Activated CD4-positive, alpha-beta T cell treated with anti-CD3 and anti-CD28 coated beads for 48 hours (primary cell): ENCODE measurements at regions not wholly inside any gene's neighbourhood (a gene's known extent, or its start where the extent isn't known, plus 50 kb on each side); places are given as distances from the start of the nearest gene placed in this dataset.

Source experiments
- DNase-seq: peaks from one replicate; pipeline ENCODE4 v3.0.0-alpha.2; 2020

DNA sequence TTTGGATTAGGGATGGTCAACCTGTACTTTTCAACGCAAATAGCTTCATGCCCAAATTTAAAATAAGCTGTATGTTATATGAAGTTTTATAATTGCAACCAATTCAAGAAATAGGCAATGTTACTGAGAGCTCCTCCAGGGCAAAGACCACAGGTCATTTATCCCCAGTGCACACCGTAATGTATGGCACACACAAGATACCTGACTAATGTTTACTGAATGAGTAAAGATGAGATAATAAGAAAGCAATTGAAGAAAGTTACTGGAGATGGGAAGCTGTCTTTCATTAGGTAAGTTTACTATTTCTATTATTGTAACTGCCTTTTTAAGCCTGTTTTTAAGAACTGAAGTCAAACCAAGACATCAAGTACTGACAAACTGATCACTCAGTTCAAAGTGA, 184.5 kb upstream of the VRK2 start:
- DNase-seq: no peak

DNA sequence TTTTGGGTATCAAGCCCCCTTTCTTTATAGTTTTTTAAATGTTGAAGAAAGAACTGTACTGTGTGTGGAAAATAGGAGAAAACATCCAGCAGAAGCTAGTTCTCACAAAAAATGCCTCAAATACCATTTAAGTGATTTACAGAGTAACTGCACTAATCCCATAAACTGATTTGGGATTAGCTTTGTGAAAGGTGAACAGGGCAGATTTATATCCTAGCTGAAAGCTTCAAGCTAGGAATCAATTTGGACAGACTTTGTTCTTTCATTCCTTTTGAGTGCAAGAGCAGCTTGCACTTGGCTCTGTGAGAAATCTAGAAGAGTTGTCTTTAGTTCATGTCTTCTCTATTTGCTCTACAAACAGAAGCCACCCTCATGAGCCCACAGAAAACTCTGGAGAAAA, 183.9 kb upstream of the VRK2 start:
- no peak for DNase-seq

DNA sequence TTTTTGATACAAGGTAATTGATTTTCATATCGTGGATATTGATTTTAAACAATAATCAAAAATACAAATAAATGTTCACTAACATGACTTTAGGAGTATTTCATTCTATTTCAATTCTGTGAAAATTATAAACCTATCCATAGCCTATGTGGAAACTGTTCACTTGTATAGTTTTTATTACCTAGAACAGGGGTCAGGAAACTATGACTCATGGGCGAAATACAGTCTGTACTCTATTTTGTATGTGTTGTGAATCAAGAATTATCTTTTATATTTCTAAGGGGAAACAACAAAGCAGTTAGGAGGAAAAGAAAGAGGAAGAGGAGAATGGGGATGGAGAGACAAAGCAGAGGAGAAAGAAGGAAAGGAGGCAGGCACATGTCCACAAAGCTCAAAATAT, 181.7 kb upstream of the VRK2 start:
- no peak for DNase-seq

DNA sequence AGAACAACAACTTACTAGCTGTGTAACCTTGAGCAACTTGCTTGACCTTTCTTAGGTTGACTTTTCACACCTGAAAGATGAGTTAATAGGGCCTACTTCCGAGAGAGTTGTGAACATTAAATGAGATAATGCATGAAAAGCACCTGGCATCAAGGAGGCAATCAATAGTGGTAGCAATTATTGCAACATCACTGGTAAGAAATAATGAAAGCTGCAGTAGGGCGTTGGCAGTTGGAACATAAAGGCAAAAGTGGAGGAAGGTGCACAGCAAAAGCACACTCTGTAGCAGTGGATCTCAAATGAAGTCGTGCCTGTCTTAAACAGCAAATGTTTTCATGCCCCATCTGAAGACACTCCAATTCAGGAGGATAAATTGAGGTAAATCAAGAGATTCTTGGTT, 178.9 kb upstream of the VRK2 start:
- no peak for DNase-seq

DNA sequence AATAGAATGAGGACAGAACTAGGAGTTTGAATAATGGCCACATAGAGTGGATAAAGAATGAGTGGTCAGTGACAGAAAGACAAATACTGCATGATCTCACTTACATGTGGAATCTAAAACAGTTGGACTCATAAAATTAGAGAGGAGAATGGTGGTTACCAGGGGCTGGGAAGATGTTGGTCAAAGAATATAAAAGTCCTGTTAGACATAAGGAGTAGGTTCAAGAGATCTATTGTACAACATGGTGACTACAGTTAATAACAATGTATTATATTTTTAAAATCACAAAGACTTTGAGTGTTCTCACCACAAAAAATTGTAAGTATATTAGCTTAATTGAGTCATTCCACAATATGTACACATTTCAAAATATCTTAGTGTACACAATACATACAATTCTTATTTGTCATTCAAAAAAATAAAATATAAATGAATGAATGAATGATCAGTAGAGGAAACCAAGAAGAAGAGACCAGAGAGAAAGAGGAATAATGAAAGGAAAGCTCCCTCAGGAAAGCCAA, 177.9 kb upstream of the VRK2 start:
- DNase-seq: no peak

DNA sequence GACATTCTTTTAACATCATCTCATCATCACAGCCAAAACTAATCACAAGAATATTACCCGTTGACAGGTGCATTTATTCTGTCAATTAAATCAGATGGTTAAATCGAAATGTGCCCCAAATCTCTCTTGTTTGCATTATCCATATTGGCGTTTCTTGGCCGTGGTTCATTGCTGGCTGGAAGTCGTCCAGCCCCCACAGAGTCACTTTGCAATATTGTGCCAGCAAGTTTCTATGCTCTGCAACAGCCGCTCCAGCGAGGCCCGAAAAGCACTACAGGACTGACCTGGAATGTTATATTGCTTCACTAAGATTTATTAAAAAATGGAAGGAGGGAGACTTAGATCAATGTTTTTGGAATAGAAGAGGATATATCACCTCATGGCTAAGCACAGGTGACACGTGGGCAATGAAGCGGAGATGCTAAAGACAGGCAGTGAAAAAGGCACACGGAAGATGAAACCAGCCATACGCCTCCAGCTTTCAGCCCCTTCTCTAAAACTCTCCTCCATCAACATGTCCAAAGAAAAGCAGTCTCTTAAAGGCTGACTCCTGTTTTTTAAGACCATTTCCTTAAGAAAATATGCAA, 176.8 kb upstream of the VRK2 start:
- DNase-seq: no peak

DNA sequence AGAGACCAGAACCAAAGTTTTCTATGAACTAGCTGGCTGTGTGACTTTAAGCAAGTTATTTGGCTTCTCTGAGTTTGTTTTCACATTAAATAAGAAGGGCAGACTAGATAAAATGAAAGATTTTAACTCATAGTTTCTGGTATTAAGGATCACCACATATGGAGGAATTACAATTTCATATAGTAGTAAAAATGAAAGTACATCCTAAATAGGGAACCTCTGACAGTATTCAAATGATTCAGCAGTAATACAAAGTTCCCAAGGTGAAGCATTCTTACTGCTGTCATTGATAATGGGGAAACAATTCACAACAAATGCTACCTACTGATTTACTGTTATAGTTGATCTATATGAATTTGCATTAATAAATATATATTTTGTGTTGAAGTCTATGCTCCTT, 170.3 kb upstream of the VRK2 start:
- DNase-seq: no peak

DNA sequence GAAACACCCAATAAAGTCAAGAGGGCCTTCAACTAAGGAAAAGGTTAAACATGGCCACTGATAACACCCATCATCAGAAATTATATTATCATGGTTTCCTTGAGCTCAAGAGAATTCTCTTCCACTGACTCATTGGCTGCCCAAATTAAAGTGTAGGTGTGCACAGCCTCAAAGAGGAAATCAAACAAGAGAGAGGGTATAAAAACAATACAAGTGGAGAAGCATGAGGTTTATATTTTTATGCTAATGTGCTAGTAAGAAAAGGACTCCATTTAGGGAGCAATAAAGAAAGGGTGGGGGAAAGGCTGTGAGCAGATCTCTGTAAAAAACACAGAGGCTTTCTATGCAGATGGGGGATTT, 168.8 kb upstream of the VRK2 start:
- DNase-seq: no peak

DNA sequence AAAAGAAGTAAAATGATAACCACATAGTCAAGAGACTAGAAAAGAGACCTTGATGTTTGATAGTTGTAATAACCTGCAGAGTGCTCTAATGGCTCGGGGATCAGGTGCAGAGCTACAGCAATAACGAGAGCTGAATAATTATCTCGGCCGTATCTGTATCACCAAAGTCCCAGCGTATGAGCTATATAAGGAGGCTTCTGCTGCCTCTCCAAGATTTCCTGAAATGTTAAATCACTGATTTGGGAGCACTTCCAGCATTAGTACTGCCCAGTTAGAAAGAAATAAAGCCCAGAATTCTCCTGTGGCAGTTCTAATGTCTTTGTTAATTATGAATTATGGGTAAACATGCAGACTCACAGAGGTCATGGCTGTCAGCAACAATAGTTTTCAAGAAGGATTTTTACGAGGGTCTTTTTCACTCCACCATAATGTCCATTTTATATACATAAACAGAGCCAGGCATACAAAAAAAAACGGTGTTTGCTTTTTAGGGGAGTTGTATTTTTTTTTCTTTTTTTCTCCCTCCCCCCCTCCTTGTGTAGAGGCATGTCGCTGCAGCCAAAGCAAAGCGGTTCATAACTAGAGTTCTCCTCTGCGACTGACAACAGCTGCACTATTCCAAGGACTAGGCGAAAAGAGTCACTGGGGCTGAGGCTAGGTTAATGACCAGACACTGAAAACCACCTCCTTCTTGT, 168.3 kb upstream of the VRK2 start:
- no peak for DNase-seq

DNA sequence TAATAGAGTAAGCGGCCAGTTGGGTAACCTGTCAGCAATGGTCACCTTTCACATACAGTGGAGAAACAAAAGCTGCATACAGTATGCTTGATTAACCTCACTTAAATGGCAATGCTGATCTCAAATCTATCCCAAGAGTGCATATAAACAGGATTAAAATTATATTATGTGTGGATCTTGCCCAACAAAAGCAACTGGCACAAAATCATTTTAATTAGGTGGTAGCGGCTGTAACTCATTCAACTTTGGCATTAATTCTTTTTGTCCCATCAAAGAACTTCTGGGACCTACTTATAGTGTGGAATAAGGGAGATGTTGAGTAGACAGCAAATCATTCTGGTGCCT, 167.8 kb upstream of the VRK2 start:
- no peak for DNase-seq

DNA sequence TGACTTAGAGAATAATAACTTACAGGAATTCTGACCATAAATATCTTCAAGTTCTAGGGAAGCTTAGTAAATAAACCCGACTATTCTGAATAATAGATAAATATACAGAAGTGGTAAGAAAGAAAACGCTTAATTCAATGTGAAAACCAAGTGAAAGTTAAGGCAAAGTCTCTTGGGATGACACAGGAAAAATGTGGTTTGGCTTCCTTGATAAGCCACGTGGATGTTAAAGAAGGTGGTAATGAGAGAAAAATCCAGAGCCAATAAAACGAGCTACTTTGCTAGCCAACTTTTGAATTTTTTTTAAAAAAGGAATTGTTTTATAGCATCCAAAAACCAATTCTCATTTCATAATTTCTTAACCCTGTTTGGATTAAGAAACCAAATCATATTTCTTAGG, 166.2 kb upstream of the VRK2 start:
- no peak for DNase-seq

DNA sequence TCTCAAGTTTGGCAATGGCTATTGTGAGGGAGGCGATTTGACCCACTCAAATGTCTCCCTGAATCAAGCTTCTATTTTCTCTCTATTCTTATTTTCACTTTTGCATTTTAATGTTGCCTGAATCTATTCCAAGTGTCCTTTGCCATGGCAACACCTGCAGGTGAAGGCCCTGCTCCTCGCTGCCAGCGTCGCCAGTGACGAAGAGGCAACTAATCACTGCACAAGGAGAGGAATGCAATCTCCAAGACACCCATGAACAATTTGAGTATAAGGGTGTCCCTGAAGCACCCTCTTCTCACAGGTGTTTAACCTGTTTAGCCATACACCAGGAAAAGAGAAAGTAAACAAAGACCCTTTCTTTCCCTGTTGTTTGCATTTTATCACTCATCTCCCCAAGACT, 165.6 kb upstream of the VRK2 start:
- no peak for DNase-seq

DNA sequence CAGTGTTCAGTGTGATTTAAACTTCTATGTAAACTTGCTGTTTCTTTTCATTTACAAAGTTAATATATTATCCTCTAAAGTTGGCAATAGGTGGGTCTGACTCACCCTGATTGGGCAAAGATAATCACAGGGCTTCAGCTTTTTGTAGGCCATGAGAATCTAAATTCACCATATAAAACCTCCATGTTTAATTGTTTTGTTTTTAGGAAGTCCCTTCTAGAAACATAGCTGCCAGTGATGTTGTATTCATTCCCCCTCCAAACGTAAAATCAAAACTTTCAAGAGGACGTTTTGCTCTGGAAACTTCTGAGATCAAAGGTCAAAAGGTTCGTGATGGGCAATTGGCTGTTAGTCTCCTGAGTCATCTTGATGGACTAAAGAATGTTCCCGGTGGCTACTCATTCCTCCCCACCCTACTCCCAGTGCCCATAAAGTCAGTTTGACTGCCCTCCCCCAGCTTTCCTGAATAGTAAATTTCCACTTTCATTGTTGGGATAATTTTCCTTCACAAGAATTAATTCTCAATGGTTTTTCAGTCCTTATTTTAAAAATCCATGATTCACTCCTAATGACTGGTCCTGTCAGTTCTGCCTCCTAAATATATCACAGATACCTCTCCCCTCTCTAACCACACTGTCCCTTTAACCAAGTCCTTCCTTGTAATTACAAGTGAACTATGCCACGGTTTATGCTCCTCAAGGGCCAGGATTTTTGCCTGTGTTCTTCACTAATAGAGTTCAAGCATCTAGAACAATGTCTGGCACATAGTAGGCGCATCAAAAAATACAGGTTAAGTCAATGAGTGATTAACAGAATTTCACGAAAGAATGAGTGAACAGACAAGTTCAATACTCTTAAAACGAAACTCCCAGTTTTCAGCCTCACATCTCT, 164.4 kb upstream of the VRK2 start:
- DNase-seq: no peak

DNA sequence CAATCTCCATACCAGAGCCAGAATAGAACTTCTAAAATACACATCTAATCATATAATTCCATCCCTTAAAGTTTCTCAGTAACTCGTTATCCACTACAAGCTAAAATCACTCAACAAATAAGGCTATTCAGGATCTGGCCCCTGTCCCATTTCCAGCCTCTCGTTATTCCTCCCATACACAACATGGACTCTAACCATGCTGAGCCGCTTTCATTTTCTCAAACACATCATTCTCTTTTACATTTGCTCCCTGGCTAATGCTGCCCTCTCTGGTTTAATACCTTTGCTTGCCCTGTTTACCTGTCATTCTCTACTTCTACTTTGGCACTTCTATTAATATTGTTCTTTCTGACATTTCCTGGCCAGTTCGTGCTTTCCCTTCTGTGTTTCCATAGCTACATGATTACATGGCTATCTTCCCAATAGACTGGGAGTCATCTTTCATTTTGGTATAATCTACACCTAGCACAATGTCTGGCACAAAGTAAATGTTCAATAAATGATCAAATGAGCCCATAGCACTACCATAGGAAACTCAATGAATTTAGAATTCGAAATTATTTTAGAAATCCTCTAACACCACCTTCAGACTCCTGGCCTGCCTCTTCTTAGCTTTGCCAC, 163.6 kb upstream of the VRK2 start:
- DNase-seq: no peak

DNA sequence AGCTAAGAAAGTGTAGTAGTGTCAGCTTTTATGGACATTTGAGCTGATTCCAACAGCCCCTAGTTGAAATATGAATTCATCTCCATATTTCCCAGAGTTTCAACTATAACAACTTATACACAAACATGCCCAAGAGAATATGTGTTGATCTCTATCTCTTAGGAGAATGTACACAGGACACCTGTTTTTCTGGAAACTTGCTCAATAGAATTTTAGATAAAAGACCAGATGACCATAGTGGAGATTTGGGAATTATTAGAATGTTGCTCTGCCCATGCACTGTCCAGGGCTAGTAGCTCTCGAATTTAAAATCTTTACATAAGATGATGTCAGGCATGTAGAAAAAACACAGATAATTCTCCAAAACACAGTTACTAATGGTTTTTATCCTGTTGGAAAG, 162.3 kb upstream of the VRK2 start:
- no peak for DNase-seq

DNA sequence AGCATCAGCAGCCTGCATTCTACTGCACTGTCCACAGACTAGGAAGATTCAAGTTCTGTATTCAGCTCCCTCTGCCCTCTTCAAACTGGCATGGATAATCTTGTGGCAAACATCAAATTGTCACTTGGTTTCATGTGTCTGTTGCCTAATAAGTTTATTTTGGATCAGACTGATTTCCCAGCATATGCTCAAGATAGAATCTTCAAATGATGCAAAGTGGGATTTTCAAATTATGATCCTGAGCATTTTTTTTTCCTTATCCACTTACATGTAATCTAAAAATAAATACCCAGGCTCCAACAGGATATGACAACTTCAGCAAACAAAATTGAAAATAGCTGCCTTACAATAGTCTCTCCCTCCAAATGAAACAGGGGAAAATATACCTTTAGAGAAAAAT, 160.9 kb upstream of the VRK2 start:
- DNase-seq: no peak

DNA sequence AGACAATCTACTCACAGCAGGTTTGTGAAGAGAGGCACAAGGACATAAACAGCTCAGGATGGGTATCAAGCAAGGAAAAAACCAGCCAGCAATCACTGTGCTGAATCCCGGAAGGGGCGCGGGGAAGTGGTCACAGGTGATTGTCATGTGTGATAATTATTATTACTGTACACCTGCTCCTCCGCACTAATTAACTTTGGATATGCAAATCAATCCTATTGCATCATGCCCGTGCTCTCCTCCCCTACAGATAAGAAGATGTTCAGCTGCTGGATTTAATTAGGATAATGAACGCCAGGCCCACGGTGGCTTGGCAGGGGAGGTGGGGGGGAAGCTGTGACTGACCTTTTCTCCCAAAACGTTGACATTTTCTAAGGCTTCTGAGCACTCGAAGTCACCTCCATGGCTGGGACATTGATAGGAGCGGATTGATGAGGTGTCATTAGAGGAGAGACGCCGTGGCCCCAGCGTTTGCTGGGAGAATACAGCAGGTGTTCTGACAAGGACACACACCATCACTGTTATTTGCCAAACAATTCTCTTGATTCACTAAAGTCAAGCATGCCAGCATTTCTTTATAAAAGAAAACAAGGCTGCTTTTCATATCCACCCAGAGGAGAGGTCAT, 160.3 kb upstream of the VRK2 start:
- no peak for DNase-seq

DNA sequence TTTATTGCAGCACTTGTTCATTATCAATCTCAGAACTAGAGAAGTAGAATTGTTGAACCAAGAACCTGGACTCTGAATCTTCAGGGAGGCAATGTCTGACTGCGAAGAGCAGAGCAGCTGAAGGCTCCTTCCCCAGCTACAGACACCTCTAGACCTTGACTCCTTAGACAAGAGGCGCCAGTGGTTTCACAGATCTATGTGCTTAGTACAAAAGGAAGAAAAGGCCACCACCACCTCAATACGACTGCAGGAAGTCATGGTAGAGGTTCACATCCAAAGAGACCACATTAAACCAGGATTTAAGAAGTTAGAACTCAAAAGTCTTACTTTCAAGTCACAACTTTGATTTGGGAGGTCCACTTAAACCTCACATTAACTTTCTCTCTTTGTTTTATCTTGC, 158.1 kb upstream of the VRK2 start:
- no peak for DNase-seq

DNA sequence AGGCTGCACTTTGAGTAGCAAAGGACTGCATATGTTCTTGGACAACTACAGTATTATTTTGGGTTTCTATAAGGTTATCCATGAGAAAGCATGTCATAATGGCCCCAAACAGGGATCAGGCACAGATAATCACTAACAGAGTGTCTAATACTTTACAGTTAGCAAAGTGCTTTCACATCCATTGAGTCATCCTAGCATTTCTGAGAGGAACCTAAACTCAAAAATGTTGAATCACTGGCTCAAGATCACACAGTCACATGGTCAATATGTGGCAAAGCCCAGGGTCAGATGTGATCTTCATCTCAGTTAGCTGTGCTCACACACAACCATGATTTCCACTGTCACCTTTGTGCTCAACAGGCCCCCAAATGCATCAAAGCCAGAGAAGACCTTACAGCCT, 156.1 kb upstream of the VRK2 start:
- no peak for DNase-seq

DNA sequence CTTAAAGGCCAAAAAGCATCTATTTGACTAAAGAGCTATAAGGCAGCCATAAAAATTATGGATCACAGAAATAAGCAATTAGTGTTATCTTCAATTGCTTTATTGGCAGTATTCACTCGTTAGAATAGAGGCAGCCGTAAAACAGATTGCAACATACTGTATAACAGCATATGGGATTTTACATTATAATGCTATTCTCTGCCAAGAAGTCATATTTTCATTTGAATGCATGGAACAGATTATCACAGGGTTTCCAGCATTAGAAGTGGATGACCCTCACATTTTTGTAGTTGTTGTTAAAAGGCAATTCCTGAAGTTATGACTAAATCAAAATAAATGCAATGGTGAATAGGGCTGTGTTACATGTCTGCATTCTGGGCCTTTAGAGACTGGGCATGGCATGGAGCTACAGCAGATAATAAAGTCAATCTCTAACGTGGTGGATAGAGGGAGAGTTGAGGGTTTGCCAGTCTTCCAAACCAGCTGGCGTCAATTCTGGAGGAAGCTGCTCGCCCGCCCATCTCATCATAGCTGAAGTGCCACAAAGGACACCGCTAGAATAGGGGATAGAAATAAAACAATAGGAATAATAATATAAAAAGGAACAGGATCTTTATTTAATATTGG, 155.4 kb upstream of the VRK2 start:
- no peak for DNase-seq

DNA sequence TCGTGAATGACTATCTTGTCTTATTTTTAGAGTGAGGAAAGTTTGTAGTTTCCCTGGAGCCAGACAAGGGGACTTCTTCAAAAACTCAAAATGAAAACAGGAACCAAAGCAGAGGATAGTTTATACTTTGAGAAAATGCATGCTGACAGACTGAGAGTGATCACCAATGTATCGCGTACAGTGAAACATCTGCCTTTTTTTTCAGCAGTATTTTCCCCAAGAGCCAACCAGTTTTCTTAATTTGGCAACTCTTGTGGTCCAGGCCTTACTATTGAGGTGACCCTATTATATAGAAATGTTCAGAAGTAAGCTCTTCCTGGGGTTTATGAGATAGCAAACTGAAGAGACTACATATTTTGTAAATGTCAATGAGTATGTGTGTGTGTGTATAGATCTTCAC, 153.7 kb upstream of the VRK2 start:
- DNase-seq: no peak

DNA sequence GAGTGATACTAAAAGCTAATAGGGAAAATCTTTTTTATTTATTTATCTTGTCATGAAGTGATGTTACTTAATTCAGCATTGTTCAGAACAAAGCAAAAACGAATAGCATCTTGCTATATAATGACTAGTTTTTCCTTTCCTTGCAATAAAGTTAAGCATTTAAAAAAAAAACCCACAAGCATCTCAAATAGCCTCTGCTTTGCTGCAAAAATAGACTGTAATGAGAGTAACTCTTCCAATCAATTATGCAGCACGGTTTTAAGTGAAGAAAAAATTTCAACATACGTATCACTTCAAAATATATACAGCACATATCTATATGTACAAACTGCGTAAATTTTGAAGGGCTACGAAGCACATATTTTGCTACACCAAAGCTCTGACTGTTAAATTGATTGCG, 153.3 kb upstream of the VRK2 start:
- no peak for DNase-seq

DNA sequence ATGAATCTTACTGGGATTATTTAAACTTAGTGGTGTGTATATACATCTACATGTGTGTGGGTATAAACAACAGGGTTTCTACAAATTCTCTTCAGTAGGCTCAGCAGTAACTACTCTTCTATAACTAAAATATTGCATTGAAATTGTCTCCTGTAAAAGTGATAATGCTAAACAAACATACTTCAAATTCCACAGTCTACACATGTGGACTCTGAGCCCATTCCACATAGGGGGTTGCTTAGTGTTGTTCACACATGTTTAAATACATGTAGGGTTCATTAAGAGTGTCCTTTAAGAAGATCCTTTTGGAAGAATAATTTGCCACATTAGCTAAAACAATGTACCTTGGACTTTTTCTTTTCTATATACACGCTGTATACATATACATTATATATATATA, 152.8 kb upstream of the VRK2 start:
- no peak for DNase-seq
